A549 (cell line): ENCODE measurements at regions not wholly inside any gene's neighbourhood (a gene's known extent, or its start where the extent isn't known, plus 50 kb on each side); places are given as distances from the start of the nearest gene placed in this dataset.

Experiments used
- ATAC-seq, 2 experiments: fragments of 200-7000 bp in 1 of 2; fragments of >200 bp in 1 of 2; cut with Nextera tagmentation in 1 of 2; cut with Tn5 transposase in 1 of 2; 3 replicates each; pipeline versions ENCODE4 v1.8.0 to v1.9.1; 2018 to 2020; ENCODE audit warnings: mild to moderate bottlenecking in 1 of 2, moderate library complexity in 1 of 2
- CTCF ChIA-PET: fragments of 300-600 bp; sonication (Branson Sonifier 250); formaldehyde crosslinking; extraction: SDS; loops from one replicate; lab custom pipeline; 2021; ENCODE audit warnings: antibody characterized with exemption, inconsistent platforms; lab: Yijun Ruan, JAX
- POLR2A ChIA-PET: fragments of 350-600 bp; formaldehyde crosslinking; extraction: SDS; loops from one replicate; lab custom pipeline; 2021; ENCODE audit warnings: antibody characterized with exemption, inconsistent platforms; lab: Yijun Ruan, JAX
- DNase-seq, 2 experiments: peaks; one replicate each; pipeline versions ENCODE4 v3.0.0 to v3.0.0-alpha.2; 2011 to 2016; ENCODE audit warnings: low read depth in 1 of 2, low spot score in 1 of 2
- FAIRE-seq: peaks from 2 replicates; lab custom pipeline; 2011; peaks lifted over from hg19 to GRCh38; lab: Jason Lieb, UNC
- H3K27ac ChIP-seq, 2 experiments: fragments of >200 bp; sonication (Bioruptor Twin); formaldehyde crosslinking; 3 replicates each; pipeline ENCODE4 v1.5.1; 2016 to 2017
- H3K4me1 ChIP-seq: fragments of >200 bp; sonication (Bioruptor Twin); formaldehyde crosslinking; 3 replicates; pipeline ENCODE4 v1.6.1; 2016
- H3K4me2 ChIP-seq: fragments of >200 bp; sonication (Bioruptor Twin); formaldehyde crosslinking; 3 replicates; pipeline ENCODE4 v1.6.1; 2016
- H3K4me3 ChIP-seq: fragments of >200 bp; sonication (Bioruptor Twin); formaldehyde crosslinking; 3 replicates; pipeline ENCODE4 v1.5.1; 2016
- H3K9me3 ChIP-seq: fragments of >200 bp; sonication (Bioruptor Twin); formaldehyde crosslinking; 3 replicates; pipeline ENCODE4 v1.6.1; 2016
- BHLHE40 ChIP-seq: IDR thresholded peaks from 2 replicates; pipeline ENCODE4 v1.6.1; 2012; ENCODE audit warnings: low read depth, low read length, inconsistent platforms
- CBX2 ChIP-seq: fragments of 200-600 bp; sonication (generic); IDR thresholded peaks from 2 replicates; pipeline ENCODE4 v1.6.1; 2016; ENCODE audit warnings: low read depth, mild to moderate bottlenecking, borderline replicate concordance
- CBX8 ChIP-seq: fragments of 200-600 bp; sonication (generic); IDR thresholded peaks from 2 replicates; pipeline ENCODE4 v1.6.1; 2016
- CHD2 ChIP-seq: fragments of 150-350 bp; IDR thresholded peaks from 2 replicates; pipeline ENCODE4 v1.6.1; 2014; ENCODE audit warnings: low read length; ENCODE audit not compliant: partially characterized antibody
- EP300 ChIP-seq, 2 experiments: fragments of >200 bp; sonication (Bioruptor Twin); formaldehyde crosslinking; IDR thresholded peaks; 2 replicates in 1 of 2; 3 replicates in 1 of 2; pipeline ENCODE4 v1.6.1; 2016 to 2017
- HOXA7 ChIP-seq: fragments of 250-450 bp; sonication (Bioruptor Pico); IDR thresholded peaks from 2 replicates; pipeline ENCODE4 v1.5.0; 2020; ENCODE audit warnings: mild to moderate bottlenecking, moderate library complexity
- JUN ChIP-seq, 2 experiments: fragments of >200 bp; sonication (Bioruptor Twin); formaldehyde crosslinking; IDR thresholded peaks; 2 replicates in 1 of 2; 3 replicates in 1 of 2; pipeline ENCODE4 v1.6.1; 2016 to 2017
- KDM1A ChIP-seq: fragments of 200-600 bp; sonication (generic); IDR thresholded peaks from 2 replicates; pipeline ENCODE4 v1.6.1; 2016; ENCODE audit warnings: low read depth, mild to moderate bottlenecking
- KDM5A ChIP-seq: fragments of 200-600 bp; sonication (generic); IDR thresholded peaks from 2 replicates; pipeline ENCODE4 v1.6.1; 2016; ENCODE audit warnings: antibody characterized with exemption, mild to moderate bottlenecking
- NPAS2 ChIP-seq: fragments of 250-450 bp; sonication (Bioruptor Pico); IDR thresholded peaks from 2 replicates; pipeline ENCODE4 v1.8.0; 2022; ENCODE audit warnings: mild to moderate bottlenecking, moderate library complexity, borderline replicate concordance
- POLR2AphosphoS2 ChIP-seq: conservative IDR thresholded peaks from 2 replicates; pipeline ENCODE4 v1.6.1; 2012; ENCODE audit warnings: low read length, improper control_type of control experiment, inconsistent platforms
- RFX5 ChIP-seq: fragments of 450-650 bp; IDR thresholded peaks from 2 replicates; pipeline ENCODE4 v1.7.1; 2014; ENCODE audit warnings: antibody characterized with exemption, mild to moderate bottlenecking, moderate library complexity
- SMC3 ChIP-seq: fragments of >200 bp; sonication (Bioruptor Twin); formaldehyde crosslinking; IDR thresholded peaks from 3 replicates; pipeline ENCODE4 v1.6.1; 2018; ENCODE audit warnings: inconsistent platforms
- ZC3H11A ChIP-seq: fragments of 450-650 bp; IDR thresholded peaks from 2 replicates; pipeline ENCODE4 v1.6.1; 2014; ENCODE audit warnings: antibody characterized with exemption, mild to moderate bottlenecking
- ZNF302 ChIP-seq: fragments of 250-450 bp; sonication (Bioruptor Pico); IDR thresholded peaks from 2 replicates; pipeline ENCODE4 v1.9.0; 2021; ENCODE audit warnings: inconsistent platforms, mild to moderate bottlenecking, moderate library complexity
- WGBS: methylation state at CpG from one replicate; pipeline ENCODE4 v1.1.6; 2017; ENCODE audit errors: missing lambda C conversion rate; 5-methylcytosine and 5-hydroxymethylcytosine counted together
- TF ChIP-seq, protein P1 (sequence below): fragments of 200-600 bp; sonication (generic); IDR thresholded peaks from 2 replicates; pipeline ENCODE4 v1.6.1; 2016; ENCODE audit warnings: antibody characterized with exemption, mild to moderate bottlenecking, moderate library complexity
- TF ChIP-seq, protein P2 (sequence below): fragments of 450-650 bp; IDR thresholded peaks from 2 replicates; pipeline ENCODE4 v1.6.1; 2014; ENCODE audit warnings: antibody characterized with exemption
- TF ChIP-seq, protein P3 (sequence below): fragments of >200 bp; sonication (Bioruptor Twin); formaldehyde crosslinking; IDR thresholded peaks from 2 replicates; pipeline ENCODE4 v1.6.1; 2016
- TF ChIP-seq, protein P4 (sequence below): fragments of 150-350 bp; IDR thresholded peaks from 2 replicates; pipeline ENCODE4 v1.6.1; 2014; ENCODE audit warnings: low read depth, mild to moderate bottlenecking, low read length
- TF ChIP-seq, protein P5 (sequence below): IDR thresholded peaks from 2 replicates; pipeline ENCODE4 v1.6.1; 2012

DNA sequence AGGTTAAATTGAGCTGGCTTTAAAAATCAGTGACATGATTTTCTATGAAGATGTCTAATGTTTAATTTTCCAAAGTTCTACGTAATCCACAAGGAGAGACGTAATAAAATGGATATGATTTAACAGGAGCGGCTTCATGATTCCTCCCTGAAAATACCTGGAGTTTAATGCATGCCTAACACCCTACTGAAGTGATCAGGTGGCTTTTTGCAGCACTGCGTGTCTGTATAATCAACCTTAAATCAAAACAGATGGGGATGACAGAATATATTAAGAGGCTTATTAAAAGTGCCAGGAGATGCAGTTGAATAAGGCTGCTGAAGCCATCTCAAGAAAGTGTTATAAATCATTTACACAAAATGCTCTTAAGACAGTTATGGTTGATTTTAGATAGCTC lies 112.4 kb upstream of the TLR3 start (continued):
- TF ChIP-seq, protein P1, sequence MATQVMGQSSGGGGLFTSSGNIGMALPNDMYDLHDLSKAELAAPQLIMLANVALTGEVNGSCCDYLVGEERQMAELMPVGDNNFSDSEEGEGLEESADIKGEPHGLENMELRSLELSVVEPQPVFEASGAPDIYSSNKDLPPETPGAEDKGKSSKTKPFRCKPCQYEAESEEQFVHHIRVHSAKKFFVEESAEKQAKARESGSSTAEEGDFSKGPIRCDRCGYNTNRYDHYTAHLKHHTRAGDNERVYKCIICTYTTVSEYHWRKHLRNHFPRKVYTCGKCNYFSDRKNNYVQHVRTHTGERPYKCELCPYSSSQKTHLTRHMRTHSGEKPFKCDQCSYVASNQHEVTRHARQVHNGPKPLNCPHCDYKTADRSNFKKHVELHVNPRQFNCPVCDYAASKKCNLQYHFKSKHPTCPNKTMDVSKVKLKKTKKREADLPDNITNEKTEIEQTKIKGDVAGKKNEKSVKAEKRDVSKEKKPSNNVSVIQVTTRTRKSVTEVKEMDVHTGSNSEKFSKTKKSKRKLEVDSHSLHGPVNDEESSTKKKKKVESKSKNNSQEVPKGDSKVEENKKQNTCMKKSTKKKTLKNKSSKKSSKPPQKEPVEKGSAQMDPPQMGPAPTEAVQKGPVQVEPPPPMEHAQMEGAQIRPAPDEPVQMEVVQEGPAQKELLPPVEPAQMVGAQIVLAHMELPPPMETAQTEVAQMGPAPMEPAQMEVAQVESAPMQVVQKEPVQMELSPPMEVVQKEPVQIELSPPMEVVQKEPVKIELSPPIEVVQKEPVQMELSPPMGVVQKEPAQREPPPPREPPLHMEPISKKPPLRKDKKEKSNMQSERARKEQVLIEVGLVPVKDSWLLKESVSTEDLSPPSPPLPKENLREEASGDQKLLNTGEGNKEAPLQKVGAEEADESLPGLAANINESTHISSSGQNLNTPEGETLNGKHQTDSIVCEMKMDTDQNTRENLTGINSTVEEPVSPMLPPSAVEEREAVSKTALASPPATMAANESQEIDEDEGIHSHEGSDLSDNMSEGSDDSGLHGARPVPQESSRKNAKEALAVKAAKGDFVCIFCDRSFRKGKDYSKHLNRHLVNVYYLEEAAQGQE = no peak
- TF ChIP-seq KDM5A (no peak), ZC3H11A (no peak), RFX5 (no peak), JUN (IDR thresholded peaks at IDR 0.05) (no peak), CHD2 (no peak), BHLHE40 (no peak), HOXA7 (CRISPR knock-in tag) (no peak), ZNF302 (CRISPR knock-in tag) (no peak)
- TF ChIP-seq, protein P2, sequence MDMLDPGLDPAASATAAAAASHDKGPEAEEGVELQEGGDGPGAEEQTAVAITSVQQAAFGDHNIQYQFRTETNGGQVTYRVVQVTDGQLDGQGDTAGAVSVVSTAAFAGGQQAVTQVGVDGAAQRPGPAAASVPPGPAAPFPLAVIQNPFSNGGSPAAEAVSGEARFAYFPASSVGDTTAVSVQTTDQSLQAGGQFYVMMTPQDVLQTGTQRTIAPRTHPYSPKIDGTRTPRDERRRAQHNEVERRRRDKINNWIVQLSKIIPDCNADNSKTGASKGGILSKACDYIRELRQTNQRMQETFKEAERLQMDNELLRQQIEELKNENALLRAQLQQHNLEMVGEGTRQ = no peak
- TF ChIP-seq, protein P3, sequence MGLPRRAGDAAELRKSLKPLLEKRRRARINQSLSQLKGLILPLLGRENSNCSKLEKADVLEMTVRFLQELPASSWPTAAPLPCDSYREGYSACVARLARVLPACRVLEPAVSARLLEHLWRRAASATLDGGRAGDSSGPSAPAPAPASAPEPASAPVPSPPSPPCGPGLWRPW = no peak

DNA sequence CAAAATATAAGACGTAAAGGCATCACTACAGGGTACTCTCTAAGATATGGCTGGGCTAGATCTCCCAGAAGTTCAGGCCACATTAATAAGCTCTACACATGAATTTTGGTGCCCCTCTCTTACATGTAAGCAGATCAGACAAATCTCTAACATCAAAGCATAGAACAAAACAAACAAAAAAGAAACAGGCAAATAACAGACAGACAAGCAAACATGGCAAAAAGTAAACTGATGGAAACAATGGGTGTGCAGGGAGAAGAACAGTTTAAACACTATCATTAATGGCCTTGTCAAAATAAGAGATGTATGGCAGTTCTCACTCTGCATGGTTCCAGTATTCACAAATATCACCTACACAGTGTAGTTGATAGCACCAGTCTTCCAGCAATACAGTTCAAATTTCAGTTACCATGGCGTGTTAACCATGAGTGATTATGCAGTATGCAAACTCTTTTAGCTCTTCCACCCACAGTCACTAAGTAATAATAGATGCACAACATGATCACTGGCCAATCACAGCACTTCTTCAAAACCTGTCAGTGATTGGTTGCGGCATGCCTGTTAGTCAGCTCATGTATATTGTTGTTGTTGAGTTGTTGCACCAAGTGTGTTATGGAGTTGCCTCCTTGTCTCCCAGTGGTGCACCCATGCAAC lies 110.7 kb upstream of the TLR3 start:
- Histone ChIP-seq H3K9me3 (no peaks in the 10 kb centered on the region), H3K4me1 (no peaks in the 10 kb centered on the region)
- ATAC-seq = no peak
- DNase-seq = no peak
- TF ChIP-seq ZNF302 (CRISPR knock-in tag) (no peak), NPAS2 (CRISPR knock-in tag) (no peak), HOXA7 (CRISPR knock-in tag) (no peak), BHLHE40 (no peak), POLR2AphosphoS2 (no peak), SMC3 (no peak), CBX8 (no peak), CBX2 (no peak), KDM1A (no peak), EP300 (IDR thresholded peaks at IDR 0.05) (no peak), KDM5A (no peak), RFX5 (no peak)
- TF ChIP-seq, protein P4, sequence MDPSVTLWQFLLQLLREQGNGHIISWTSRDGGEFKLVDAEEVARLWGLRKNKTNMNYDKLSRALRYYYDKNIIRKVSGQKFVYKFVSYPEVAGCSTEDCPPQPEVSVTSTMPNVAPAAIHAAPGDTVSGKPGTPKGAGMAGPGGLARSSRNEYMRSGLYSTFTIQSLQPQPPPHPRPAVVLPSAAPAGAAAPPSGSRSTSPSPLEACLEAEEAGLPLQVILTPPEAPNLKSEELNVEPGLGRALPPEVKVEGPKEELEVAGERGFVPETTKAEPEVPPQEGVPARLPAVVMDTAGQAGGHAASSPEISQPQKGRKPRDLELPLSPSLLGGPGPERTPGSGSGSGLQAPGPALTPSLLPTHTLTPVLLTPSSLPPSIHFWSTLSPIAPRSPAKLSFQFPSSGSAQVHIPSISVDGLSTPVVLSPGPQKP = no peak
- TF ChIP-seq, protein P5, sequence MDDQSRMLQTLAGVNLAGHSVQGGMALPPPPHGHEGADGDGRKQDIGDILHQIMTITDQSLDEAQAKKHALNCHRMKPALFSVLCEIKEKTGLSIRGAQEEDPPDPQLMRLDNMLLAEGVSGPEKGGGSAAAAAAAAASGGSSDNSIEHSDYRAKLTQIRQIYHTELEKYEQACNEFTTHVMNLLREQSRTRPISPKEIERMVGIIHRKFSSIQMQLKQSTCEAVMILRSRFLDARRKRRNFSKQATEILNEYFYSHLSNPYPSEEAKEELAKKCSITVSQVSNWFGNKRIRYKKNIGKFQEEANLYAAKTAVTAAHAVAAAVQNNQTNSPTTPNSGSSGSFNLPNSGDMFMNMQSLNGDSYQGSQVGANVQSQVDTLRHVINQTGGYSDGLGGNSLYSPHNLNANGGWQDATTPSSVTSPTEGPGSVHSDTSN = no peak
- TF ChIP-seq, all 56 proteins: peak for 0
- Histone ChIP-seq H3K4me3 (no peak overlapping the region), H3K4me2 (no peak overlapping the region), H3K27ac (no peak overlapping the region)
- no peak for FAIRE-seq
- WGBS = 62% methylated on average over 3 of the region's 3 CpGs
- CTCF ChIA-PET = no interaction called here
- POLR2A ChIA-PET = no interaction called here
